CD14-positive monocyte (primary cell): ENCODE measurements at regions not wholly inside any gene's neighbourhood (a gene's known extent, or its start where the extent isn't known, plus 50 kb on each side); places are given as distances from the start of the nearest gene placed in this dataset.

Experiments used
- DNase-seq, 3 donors: peaks; one replicate each; pipeline ENCODE4 v3.0.0-alpha.2; 2011 to 2022
- H2AFZ ChIP-seq: 2 replicates; pipeline ENCODE4 v1.6.0; 2012; ENCODE audit warnings: mild to moderate bottlenecking, low read depth, low read length, inconsistent platforms; ENCODE audit not compliant: insufficient read depth, poor library complexity, severe bottlenecking
- H3K27ac ChIP-seq, 2 donors: 1 replicate in 1 of 2; 2 replicates in 1 of 2; pipeline ENCODE4 v1.5.1; 2012 to 2013; ENCODE audit warnings: low read length in 2 of 2, control low read depth in 1 of 2, inconsistent platforms in 1 of 2, low read depth in 1 of 2, mild to moderate bottlenecking in 1 of 2
- H3K27me3 ChIP-seq, 2 donors: one replicate each; pipeline versions ENCODE4 v1.6.0 to v1.6.1; 2011 to 2013; ENCODE audit warnings: low read length in 2 of 2; ENCODE audit not compliant: control insufficient read depth in 2 of 2, insufficient read depth in 2 of 2
- H3K36me3 ChIP-seq, 2 donors: replicated peaks in 1 of 2; 1 replicate in 1 of 2; 2 replicates in 1 of 2; pipeline versions ENCODE4 v1.5.1 to v1.6.1; 2012 to 2013; ENCODE audit warnings: low read length in 2 of 2, control low read depth in 1 of 2, inconsistent platforms in 1 of 2, mild to moderate bottlenecking in 1 of 2; ENCODE audit not compliant: insufficient read depth in 2 of 2, control insufficient read depth in 1 of 2
- H3K4me1 ChIP-seq, 2 donors: 1 replicate in 1 of 2; 2 replicates in 1 of 2; pipeline versions ENCODE4 v1.5.1 to v1.6.1; 2012 to 2013; ENCODE audit warnings: low read length in 2 of 2, control low read depth in 1 of 2, inconsistent platforms in 1 of 2, mild to moderate bottlenecking in 1 of 2, moderate library complexity in 1 of 2; ENCODE audit not compliant: insufficient read depth in 2 of 2, control insufficient read depth in 1 of 2
- H3K4me2 ChIP-seq: replicated peaks from 2 replicates; pipeline ENCODE3; 2012; ENCODE audit warnings: low read length, moderate library complexity, mild to moderate bottlenecking; ENCODE audit not compliant: poor library complexity, severe bottlenecking; ENCODE audit errors: extremely low read depth
- H3K4me3 ChIP-seq, 3 experiments: fragments of 200-600 bp in 1 of 3; sonication (generic) in 1 of 3; replicated peaks in 1 of 3; 1 replicate in 2 of 3; 2 replicates in 1 of 3; pipeline ENCODE4 v1.5.1; 2011 to 2013; ENCODE audit warnings: low read length in 3 of 3, mild to moderate bottlenecking in 3 of 3, control low read depth in 2 of 3, low read depth in 2 of 3, inconsistent platforms in 1 of 3, moderate library complexity in 1 of 3
- H3K79me2 ChIP-seq: 2 replicates; pipeline ENCODE4 v1.6.0; 2012; ENCODE audit warnings: mild to moderate bottlenecking, control low read depth, inconsistent platforms, low read length, moderate library complexity; ENCODE audit not compliant: insufficient read depth
- H3K9ac ChIP-seq: 2 replicates; pipeline ENCODE4 v1.6.0; 2017; ENCODE audit warnings: low read length, mild to moderate bottlenecking; ENCODE audit not compliant: insufficient read depth, poor library complexity, severe bottlenecking
- H3K9me3 ChIP-seq, 2 donors: replicated peaks in 1 of 2; 1 replicate in 1 of 2; 2 replicates in 1 of 2; pipeline versions ENCODE4 v1.5.1 to v1.6.1; 2012 to 2013; ENCODE audit warnings: low read length in 2 of 2, control low read depth in 1 of 2; ENCODE audit not compliant: control insufficient read depth in 1 of 2, insufficient read depth in 1 of 2
- H4K20me1 ChIP-seq: 2 replicates; pipeline ENCODE4 v1.6.0; 2012; ENCODE audit warnings: mild to moderate bottlenecking, low read length, control low read depth, moderate library complexity; ENCODE audit not compliant: insufficient read depth
- H3K27ac Mint-ChIP-seq, 7 donors: one replicate each; pipeline ENCODE4 v1.8.0; 2020; ENCODE audit warnings: mild to moderate bottlenecking in 7 of 7, mixed read lengths in 7 of 7, moderate library complexity in 6 of 7, inconsistent platforms in 2 of 7
- H3K27me3 Mint-ChIP-seq, 3 donors: one replicate each; pipeline ENCODE4 v1.8.0; 2021 to 2022; ENCODE audit warnings: low read depth in 3 of 3, mild to moderate bottlenecking in 3 of 3, mixed read lengths in 3 of 3, moderate library complexity in 3 of 3, inconsistent platforms in 1 of 3
- H3K36me3 Mint-ChIP-seq, 2 donors: one replicate each; pipeline ENCODE4 v1.8.0; 2020; ENCODE audit warnings: mixed read lengths in 2 of 2, inconsistent platforms in 1 of 2, mild to moderate bottlenecking in 1 of 2
- H3K4me1 Mint-ChIP-seq: one replicate; pipeline ENCODE4 v1.8.0; 2020; ENCODE audit warnings: mild to moderate bottlenecking, mixed read lengths
- H3K4me3 Mint-ChIP-seq, 2 donors: one replicate each; pipeline ENCODE4 v1.8.0; 2020; ENCODE audit warnings: mild to moderate bottlenecking in 2 of 2, mixed read lengths in 2 of 2, moderate library complexity in 1 of 2
- H3K9me3 Mint-ChIP-seq, 7 donors: one replicate each; pipeline ENCODE4 v1.8.0; 2020 to 2022; ENCODE audit warnings: mixed read lengths in 7 of 7, mild to moderate bottlenecking in 6 of 7, moderate library complexity in 6 of 7, inconsistent platforms in 2 of 7
- CTCF ChIP-seq: fragments of 200-600 bp; IDR thresholded peaks from one replicate; pipeline ENCODE4 v1.8.0; 2022; ENCODE audit warnings: antibody characterized with exemption, mild to moderate bottlenecking
- WGBS: methylation state at CpG from one replicate; pipeline ENCODE4 v1.1.5; 2013; ENCODE audit warnings: missing lambda C conversion rate; ENCODE audit not compliant: insufficient coverage; 5-methylcytosine and 5-hydroxymethylcytosine counted together
- intact Hi-C, 2 donors: fragments of 100-400 bp; cut with micrococcal nuclease; formaldehyde crosslinking; loops; one replicate each; pipeline versions ENCODE4 v1.15.0 to v1.15.1; 2023

- Histone ChIP-seq H3K4me3 (no peak overlapping the region), H3K9ac (no peak overlapping the region), H3K4me2 (no peak overlapping the region), H2AFZ (no peak overlapping the region), H4K20me1 (no peaks in the 10 kb centered on the region), H3K79me2 (no peaks in the 10 kb centered on the region), H3K27ac (no peak overlapping the region), H3K36me3 (no peaks in the 10 kb centered on the region), H3K4me1 (no peaks in the 10 kb centered on the region), H3K9me3 (peaks cover 5 to 8% of the 10 kb centered on the region in 2 donors), H3K27me3 (no peaks in the 10 kb centered on the region)
- no peak for DNase-seq
- no peak overlapping the region for H3K4me3 Mint-ChIP-seq
- H3K4me1 Mint-ChIP-seq: no peaks in the 10 kb centered on the region
- no CpG with 5 or more reads among the region's 2 CpGs for WGBS
- no peaks in the 10 kb centered on the region for H3K36me3 Mint-ChIP-seq
- H3K9me3 Mint-ChIP-seq: peaks cover 0 to 11% (median 3%) of the 10 kb centered on the region in 7 donors
- peaks cover 0 to 1% (median 1%) of the 10 kb centered on the region in 3 donors for H3K27me3 Mint-ChIP-seq
- no peak overlapping the region for H3K27ac Mint-ChIP-seq
- intact Hi-C loops: no loop called here
- TF ChIP-seq CTCF: no peak
These were observed 845.4 kb upstream of the CXADR start for GRCh38 chr21:16667395-16667794.

DNA sequence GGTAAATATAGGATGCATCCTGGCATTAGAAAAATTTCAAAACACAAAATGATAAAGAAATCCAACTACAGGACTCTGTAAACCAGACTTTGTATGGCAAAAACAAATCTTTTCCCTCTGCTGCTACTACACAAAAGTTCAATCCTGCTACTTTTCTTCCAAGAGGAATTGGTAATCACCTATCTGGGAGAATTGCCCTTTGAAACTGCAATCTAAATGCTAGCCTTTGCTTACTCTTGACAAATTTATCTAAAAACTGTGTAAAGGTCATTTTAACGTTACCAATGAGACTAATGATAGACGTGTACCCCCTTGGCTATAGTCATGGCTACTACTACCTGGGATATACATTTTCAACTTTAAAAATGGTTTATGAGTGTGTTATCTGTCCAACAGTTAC, 837.9 kb upstream of the CXADR start:
- Histone ChIP-seq H3K36me3 (no peaks in the 10 kb centered on the region), H2AFZ (no peak overlapping the region), H4K20me1 (no peaks in the 10 kb centered on the region), H3K27me3 (no peaks in the 10 kb centered on the region), H3K4me3 (no peak overlapping the region), H3K9me3 (no peaks in the 10 kb centered on the region), H3K4me2 (no peak overlapping the region), H3K79me2 (no peaks in the 10 kb centered on the region), H3K4me1 (no peaks in the 10 kb centered on the region), H3K9ac (no peak overlapping the region), H3K27ac (no peak overlapping the region)
- no peak for TF ChIP-seq CTCF
- Mint-ChIP-seq H3K4me3 (no peak overlapping the region), H3K9me3 (peaks cover 0 to 4% (median 0%) of the 10 kb centered on the region in 7 donors), H3K36me3 (no peaks in the 10 kb centered on the region), H3K4me1 (no peaks in the 10 kb centered on the region), H3K27ac (no peak overlapping the region), H3K27me3 (no peaks in the 10 kb centered on the region)
- intact Hi-C loops: no loop called here
- no CpG with 5 or more reads among the region's 2 CpGs for WGBS
- no peak for DNase-seq
